ENCODE measurements at regions not wholly inside any gene's neighbourhood (a gene's known extent, or its start where the extent isn't known, plus 50 kb on each side); places are given as distances from the start of the nearest gene placed in this dataset.

DNA sequence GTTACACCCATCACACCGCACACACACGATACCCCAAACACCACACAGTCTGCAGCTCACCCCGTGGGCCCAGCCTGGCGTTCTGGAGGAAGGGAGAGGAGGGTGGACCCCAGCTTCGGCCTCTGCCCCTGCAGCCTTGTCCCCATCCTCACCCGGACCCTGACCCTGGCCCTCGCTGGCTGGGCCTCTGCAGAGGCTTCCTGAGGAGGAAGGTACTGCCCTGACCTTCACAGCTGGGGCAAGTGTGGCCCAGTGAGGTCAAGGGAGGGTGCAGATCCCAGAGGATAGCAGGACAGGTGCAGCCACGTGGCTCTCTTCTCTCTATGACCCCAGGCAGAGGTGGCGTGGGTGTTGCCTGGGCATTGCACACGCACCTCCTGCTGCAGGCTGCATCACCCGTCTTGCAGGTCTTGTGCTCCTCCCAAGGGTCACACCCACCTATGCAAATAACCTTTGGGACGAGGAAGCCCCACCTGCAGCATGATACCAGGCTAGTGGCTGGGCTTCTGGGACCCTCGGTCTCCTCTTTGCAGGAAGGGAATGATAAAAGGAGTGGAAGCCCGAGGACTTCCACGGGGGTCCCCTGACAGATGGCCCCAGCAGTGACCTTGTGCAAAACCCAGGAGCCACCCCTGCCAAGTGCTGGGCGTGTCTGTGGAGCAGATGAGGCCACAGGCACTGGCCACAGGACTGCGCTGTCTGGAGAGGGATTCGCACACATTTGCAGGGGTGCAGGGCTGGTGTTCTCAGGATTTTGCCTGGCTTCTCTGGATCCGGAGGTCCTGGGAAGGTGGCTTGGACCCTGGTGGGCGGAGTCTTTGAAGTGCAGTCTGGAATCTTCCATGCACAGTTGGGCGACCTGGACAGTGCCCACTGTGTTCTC is 1241.5 kb downstream of the BRD1 start:
- DNase-seq: no peak

DNA sequence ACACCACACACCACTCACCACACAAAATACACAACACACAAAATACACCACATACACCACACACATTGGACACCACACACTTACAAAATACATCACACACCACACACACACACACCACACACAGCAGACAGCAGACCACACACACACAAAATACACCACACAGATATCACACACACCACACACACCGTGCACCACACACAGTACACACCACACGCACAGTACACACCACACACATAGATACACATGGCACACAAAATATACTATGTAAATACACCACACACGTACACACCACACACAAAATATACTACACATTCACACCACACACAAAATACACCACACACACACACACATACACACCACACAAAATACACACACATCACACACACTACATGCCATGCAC is 1243.5 kb downstream of the BRD1 start:
- no peak for DNase-seq

DNA sequence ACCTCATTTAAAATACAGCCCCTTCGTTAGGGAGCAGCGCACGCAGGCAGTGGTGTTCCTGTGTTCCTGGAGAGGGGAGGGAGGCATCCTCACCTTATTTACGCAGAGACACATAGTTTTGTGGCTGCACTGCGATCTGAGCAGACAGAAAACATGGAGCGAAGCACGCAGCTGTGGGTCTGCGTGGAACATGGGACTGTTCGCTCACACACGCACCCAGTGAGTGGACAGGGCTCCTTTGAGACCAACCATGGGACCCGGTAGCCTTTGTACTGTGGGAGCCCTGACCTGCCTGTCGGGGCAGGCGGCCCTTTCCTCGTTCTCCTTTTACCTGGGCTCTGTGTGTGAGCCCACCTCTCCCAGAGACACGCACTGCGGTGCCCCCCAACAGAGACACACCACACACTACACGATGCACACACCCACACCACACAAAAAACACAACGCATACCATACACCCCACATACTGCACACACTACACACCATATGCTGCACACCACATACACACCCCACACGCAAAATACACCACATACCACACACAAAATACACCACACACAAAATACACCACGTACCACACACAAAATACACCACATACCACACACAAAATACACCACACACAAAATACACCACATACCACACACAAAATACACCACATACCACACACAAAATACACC is 1245.7 kb downstream of the BRD1 start:
- DNase-seq: no peak

DNA sequence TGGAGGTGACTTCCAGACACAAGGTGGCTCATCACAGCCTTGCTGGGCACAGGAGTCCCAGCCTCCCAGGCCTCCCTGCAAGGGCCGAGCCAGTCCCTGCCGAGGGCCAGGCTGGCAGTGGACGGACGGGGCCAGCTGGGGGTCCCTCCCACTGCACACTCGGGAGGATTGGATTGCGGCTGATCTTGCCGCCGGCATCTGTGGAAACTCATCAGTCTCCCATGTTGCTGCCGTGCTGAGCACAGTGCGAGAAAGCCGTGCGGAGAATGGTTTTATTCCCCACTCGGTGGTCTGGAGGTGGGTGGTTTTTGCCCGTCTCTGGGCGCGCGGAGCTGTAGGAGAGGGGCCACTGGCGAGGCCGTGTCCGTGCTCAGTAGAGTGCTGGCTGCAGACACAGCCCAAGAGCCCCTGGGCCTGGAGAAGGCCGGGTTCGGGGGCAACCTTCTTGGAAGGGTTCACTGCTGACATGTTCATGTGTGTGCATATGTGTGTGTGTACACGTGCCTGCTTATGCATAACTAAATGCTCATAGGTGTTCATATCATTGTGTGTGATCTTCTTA is 1246.4 kb downstream of the BRD1 start:
- DNase-seq: no peak

DNA sequence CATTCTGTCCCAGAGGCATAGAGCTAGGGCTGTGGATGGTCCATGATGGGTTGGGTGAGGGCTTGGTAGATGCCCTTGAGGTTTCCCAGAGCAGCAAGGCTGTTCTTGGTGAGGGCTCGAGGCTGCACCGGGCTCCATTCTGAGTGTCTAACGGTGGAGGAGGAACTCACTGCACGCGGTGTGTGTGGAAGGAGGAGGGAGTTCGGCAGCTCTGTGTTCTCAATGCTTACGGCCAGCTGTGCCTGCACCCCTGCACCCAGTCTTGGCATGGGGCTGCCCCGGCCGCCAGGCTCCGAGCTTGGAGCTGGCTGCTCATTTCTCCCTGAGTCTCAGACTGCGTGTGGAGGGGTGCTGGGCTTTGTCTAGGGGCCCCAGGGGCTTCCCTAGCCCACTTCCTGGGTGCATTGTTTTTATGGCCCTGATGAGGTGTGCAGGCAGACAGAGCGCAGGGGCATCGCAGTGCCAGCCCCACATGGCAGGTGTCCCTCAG is 1247.1 kb downstream of the BRD1 start:
- DNase-seq: no peak

DNA sequence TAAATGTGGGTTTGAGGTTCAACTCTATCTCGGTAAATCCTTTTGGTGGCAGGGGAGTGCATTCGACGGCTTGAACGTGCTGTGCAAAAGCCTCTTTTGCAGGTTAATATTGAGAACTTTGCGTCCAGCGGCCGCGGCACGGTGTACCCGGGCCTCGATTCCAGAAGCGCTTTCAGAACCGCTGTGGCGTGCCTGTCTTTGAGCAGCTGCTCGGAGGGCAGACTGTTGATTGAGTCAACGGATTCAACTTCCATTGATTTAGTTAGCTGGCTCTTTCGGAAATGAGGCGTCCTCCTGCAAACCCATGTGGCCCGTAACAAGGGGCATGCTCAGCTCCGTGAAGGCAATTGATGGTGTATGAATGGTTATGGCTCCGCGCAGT is 1247.8 kb downstream of the BRD1 start:
- no peak for DNase-seq

DNA sequence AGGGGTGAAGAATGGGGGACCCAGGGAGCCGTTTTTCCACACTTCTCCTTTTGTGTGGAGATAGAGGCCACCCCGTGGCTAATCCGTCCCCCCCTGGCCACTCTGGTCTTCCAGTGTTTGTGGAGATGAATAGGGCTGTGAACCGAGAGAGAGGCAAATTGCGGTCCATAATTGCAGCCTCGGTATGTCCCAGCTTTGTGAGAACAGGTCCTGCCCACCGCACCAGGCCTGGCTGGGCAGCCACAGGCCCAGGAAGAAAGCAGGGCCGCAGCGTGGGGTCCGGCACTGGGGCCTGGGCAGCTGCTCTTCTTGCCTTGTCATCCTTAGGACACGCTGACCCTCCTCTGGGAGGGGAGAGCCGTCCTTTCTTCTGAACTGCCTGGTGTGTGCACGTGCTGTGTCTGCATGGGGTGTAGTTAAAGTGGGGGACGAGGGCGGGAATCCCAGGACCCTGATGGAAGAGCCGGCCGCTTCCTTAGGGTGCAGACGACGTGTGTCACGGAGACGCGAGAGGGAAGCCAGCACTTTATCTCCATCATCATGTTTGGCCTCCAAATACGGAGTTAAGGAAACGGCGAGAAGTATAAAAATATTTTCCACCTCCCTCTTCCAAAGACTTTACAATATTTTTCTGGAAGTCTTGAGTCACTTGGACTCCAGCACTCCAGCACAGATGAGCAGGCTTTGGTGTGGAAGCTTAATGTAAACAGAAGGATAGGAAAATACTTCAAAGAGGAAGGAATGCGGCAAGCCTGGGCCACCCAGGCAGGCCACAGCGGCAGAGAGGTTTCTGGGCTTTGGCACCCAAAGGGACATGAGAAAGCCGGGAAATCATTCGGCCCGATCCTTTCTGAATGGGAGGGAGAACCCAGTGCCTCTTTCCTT is 1248.4 kb downstream of the BRD1 start:
- no peak for DNase-seq

DNA sequence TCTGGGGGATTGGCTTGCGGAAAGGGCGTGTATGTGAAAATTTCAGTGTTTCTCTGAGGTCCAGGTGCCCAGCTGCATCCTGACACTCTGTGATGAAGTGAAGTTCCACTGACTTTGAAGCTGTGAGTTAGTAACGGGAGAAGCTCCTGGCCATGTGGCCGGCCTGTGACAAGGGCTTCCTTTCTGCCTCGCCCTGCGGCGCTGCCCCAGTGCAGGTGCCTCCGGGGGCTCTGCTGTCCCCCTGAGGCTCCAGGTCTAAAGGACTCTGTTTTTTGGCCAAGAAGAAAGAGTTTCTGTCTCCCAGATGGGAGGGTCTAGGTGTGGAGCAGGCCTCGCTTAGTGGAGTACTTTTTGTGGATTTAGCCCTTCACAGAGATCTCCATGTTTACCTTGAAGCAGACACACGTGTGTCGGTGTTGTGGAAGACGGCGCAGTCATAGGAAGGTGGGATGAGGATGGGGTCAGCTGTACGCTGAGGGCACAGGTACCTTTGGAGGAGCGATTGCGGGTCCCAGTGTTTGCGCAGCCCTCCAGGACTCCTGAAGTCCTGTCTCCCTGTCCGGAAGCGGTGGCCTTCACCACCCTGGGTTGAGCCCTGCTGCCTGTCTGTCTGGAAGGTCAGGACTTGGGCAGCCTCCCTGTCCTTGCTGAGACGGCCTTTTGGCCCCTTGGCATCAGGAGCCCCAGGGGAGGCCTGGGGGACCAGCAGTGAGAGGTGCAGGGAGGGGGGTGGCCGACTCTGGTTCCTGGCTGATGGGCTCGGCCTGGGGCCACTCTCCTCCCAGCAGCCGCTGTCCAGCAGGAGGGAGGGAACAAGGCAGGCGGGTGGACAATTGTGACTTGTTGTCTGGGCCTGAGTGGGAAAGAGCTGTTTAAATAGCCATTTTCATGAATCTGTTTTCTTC is 1249.3 kb downstream of the BRD1 start:
- no peak for DNase-seq

DNA sequence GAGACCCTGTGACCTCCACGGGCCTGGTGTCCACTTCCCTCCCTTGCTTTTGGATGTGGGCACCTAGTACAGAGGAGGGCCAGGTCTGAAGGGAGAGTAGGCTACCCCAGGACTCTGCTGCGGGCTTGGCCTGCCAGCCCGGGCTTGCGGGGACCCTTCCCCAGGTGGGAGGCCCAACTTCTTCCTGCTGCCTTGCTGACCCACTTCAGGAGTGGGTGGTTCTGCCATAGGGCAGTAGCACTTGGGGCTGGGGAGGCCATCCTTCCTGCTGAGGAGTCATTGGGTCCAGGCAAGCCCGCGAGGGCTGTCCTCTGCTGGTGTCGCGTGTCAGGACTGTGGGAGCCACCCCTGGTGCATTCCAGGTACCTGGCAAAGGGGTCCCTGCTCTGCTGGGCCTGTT is 1250.0 kb downstream of the BRD1 start:
- DNase-seq: no peak

DNA sequence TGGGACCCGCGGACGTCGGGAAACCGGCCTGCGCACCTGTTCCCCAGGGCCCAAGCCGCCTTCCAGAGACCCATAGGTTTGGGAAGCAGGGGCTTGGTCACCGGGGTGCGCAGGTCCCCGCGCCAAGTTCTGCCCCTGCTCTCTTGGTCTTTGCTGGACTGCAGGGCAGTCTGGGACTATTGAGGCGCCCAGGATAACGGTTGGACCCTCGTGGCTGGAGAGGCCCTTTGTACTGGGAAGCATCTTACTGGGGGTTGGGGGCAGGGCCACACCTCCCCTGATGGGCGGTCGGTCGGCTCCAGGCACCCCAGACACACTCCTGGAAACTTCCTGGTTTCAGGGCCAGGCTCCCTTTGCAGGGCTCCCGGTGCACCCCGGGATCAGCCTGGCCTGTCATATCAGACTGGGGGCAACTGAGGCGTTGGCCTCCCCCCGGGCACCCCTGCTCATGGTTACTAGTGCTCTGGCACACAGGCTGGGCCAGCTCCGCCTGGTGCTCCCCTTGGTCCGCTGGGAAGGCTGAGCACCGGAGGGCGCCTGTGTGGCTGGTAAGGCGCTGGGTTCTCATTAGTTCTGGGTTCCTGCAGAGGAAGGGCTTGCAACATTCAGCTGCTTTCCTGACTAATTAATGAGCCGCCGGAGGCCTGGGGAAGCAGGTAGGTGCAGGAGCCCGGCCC is 1250.5 kb downstream of the BRD1 start:
- peak; percentile 32 for DNase-seq

DNA sequence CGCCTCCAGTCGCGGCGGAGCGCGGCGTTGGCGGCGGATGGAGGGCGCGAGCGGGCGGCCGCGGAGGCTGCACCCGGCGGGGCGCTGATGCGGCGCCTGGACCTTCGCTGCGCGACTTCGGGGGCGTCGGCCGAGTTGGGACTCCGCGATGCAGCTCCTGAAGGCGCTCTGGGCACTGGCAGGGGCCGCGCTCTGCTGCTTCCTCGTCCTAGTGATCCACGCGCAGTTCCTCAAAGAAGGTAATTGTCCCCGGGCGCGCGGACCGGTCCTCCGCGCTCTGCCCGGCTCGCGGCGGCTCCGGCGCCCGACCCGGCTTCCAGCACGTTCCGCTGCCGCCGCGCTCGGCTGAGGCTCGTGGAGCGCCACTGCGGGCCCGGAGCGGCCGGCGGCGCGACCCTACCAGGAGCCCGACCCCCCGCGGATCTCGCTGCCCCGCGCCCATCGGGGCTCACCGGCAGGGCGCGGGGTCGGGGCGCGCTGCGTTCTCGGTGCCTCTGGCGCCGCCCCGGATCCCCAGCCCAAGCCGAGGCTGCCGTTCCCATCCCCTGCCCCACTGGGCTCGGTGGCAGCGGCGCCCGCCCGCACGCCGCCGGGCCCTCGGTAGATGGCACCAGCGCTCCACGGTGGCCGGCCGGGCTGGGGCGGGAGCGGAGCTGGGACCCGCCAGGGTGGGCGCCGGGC is 1251.2 kb downstream of the BRD1 start:
- peak; percentile 77 for DNase-seq

DNA sequence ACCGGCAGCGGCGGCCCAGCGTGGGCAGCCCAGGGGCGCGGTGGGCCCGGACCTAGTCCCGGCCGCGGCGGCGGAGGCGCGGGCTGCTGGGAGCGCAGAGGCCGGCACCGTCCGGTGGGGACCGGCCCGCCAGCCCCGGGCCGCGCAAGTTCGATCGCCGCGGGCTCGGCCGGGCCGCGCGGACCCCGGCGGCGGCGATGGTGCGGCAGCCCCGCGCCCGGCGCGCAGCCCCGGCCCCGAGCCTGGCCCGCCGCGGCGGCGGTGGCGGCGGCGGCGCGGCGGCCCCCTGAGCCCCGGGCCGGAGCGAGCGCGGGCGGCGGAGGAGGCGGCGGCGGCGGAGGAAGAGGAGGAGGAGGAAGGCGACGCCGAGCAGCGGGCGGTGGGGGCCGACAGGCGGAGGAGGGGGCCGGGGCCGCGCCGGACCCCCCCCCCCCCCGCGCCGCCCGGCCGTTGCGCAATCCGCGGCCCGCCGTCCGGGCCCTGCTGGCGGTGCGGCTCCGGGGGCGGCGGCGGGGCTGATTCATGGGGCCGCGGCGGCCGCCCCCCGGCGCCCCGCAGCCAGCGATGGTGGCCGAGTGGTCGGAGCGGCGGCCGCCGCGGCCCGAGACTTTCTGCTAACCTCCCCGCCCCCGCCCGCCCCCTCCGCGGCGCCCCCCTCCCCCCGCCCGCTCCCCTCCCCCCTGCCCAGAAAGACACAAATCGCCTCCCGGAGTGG is 1251.9 kb downstream of the BRD1 start:
- DNase-seq: no peak

DNA sequence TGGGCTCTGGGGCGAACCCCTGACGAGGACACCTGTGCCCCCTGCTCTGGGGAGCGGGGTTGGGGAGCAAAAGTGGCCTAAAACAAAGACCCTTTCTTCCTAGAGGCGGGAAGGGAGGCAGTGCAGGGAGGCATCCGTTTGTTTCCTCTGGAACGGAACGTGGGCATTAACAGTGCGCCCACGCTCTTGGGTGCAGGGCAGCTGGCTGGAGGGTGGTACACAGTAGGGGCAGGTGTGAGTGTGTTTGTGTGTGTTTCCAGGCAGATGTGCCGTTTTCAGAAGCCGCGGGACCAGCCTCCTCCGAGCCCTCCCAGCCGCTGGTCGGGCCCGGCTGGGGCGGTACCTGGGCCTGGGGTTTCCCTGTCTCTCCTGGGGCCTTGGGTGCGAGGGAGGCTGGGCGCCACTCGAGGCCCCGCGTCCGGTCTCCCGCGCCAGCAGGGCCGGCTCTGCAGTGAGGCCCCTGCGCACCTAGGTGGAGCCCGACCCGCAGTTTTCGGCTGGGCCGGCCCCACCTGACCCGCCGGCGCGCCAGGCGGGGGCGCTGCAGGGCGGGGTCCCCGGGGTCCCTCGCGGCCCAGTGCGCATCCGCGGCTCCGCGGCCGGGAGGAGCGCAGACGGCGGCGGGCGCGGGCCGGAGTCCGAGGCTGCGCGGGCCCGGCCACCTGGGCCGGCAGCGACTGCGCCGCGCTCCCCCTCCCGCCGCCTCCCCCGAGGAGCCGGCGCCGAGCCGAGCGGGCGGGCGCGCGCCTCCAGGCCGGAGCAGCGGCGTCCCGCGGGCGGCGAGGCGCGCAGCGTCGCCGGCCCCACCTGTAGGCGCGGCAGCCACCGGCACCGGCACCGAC is 1252.7 kb downstream of the BRD1 start:
- peak; percentile 78 for DNase-seq

DNA sequence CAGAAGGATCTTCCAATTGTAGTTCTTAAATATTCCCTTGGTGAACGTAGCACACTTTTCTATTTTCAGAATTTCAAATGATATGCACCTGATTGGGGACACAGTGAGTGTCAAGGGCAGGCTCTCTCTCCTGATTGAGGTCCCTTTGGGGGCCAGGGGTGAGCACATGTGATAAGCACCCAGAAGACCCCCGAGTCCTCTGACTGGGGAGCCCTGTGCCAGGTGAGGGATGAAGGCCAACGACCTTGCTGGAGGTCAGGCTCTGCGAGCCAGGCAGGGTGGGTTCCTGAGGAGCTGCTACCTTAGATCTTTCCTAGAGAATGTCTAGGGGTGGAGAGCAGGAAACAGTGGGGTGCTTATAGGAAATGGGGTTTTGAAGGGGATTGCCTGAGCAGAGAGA is 1253.9 kb downstream of the BRD1 start:
- no peak for DNase-seq

DNA sequence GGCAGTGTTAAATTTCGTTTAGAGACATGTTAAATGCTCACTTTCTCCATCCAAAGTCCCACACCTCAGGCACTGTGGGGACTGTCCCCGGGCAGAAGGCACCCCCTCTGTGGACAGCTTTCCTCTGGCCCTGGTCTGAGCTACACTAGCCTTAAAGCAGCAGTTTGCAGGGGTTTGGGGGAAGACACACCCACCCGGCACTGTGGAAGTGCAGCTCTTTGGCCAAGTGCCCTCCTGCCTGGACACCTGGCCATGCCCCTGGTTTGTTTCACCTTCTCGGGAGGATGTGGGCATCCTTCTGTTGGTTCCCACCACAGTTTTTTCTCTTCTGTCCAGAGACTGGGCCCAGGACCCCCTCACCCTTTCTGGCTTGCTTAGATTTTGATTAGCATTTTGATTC is 1254.7 kb downstream of the BRD1 start:
- no peak for DNase-seq

DNA sequence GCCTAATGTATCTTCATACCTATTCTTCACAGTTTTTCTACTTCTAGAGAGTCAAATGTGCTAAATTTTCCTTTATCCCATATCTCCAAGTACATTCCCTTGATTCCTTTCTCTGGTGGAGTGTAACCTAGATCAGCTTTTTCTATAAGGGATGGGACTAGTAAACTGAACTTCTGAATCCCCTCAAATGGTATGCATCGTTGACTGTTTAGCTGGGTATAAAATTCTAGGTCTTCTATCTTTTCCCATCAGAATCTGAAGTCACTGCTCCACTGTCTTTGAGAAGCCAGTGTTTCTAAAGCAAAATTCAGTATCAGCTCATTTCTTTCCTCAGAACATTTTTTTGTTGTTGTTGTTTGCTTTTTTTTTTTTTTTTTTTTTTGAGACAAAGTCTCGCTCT is 1256.8 kb downstream of the BRD1 start:
- no peak for DNase-seq

DNA sequence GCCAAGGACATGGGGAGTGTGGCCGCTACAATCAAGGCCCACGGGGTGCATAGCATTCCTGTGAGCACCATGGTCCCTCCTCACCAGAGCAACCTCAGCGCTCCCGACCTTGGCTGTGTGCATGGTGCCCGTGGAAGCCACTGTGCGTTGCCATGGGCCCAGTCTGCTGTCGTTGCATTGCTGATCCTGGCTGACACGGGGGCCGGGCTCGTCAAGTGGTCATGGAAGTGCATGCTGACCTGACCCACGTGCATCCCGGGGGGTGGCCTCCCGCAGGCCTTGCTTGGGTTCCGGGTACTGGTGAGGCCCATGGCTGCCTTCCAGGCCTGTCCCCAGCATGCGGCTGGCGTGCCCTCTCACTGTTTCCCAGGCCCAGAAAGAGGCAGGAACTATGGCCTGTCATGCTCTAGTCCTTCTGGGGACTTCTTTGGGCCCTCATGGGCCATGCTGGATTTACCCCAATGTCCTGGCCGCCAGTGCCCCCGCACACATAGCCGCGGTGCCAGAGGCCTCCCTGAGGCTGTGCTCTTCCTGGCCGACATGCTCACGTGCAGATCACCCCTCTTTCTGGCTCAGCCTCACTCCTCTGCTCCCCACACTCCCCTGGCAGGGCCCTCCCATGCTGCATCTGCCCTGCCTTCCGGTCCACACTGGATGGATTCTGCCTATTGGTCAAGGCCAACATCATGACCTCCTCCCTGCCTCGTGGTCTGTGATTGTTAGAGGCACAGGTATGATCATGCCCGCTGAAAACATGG is 1258.0 kb downstream of the BRD1 start:
- DNase-seq: no peak

DNA sequence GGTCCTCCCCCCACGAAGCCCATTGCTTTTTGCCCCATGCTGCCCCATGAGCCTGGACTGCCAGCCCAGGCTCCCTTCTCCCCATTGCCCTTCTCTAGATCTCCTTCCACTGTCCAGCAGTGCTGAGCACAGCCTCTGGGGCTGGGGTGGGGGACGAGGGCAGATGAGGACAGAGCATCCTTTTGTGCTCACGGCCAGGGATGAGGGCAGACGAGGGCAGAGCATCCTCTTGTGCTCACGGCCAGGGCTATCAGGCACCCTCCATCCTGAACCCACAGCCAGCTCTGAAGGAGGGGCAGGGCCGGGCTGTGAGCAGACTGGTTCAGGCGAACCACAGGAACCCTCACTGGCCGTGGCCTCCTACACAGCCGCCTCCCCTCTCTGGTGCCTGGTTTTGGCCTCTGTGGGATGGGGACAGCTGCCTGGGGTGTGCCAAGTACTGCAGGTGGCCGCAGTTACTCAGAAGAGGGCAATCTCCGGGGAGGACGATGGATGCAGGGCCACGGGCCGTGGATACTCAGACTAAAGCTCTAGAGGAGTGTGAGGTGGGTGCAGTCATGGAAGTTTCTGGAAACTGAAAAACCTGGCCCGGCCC is 1258.8 kb downstream of the BRD1 start:
- DNase-seq: no peak

Measured in NCI-H2171 (cell line).